HUES6 (cell line): ENCODE measurements at regions not wholly inside any gene's neighbourhood (a gene's known extent, or its start where the extent isn't known, plus 50 kb on each side); places are given as distances from the start of the nearest gene placed in this dataset.

ENCODE experiments used
- H3K27ac ChIP-seq: 2 replicates; pipeline ENCODE4 v1.7.0; 2013; ENCODE audit warnings: low read depth, mild to moderate bottlenecking, low read length, inconsistent platforms
- H3K27me3 ChIP-seq: 2 replicates; pipeline ENCODE4 v1.6.1; 2013; ENCODE audit warnings: low read length; ENCODE audit not compliant: control insufficient read depth, insufficient read depth
- H3K36me3 ChIP-seq: 2 replicates; pipeline ENCODE4 v1.6.1; 2013; ENCODE audit warnings: low read length; ENCODE audit not compliant: control insufficient read depth, insufficient read depth
- H3K4me1 ChIP-seq: 2 replicates; pipeline ENCODE4 v1.6.1; 2013; ENCODE audit warnings: low read length; ENCODE audit not compliant: control insufficient read depth, insufficient read depth
- H3K4me3 ChIP-seq: 2 replicates; pipeline ENCODE4 v1.5.1; 2013; ENCODE audit warnings: low read depth, low read length
- H3K9ac ChIP-seq: one replicate; pipeline ENCODE4 v1.6.1; 2013; ENCODE audit warnings: mild to moderate bottlenecking, low read length
- H3K9me3 ChIP-seq: 2 replicates; pipeline ENCODE4 v1.6.1; 2013; ENCODE audit warnings: low read depth, low read length; ENCODE audit not compliant: control insufficient read depth, insufficient read depth

- Histone ChIP-seq H3K4me1 (no peaks in the 10 kb centered on the region), H3K27ac (no peak overlapping the region), H3K4me3 (no peak overlapping the region), H3K9me3 (no peaks in the 10 kb centered on the region), H3K36me3 (no peaks in the 10 kb centered on the region), H3K27me3 (no peaks in the 10 kb centered on the region), H3K9ac (no peak overlapping the region)
Measured at GRCh38 chr20:11111191-11111590, 437.4 kb upstream of the JAG1 start.

DNA sequence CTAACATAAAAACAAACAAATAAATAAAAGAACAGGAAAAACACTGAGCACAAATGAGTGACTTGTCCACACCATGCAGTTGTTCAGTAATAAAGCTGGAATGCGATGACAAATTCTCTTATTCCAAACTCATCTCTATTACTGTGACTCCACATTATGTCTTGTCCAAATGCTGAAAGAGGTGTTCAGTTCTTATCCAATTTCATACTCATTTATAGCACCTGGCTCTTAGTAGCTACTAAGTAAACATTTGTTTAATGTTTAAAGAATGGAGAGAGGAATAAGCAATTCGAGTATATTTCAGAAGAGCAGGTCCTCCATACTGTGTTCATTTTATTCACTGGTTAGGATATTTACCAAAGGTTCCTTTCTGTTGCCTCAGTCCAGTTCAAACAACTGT, 439.0 kb upstream of the JAG1 start:
- Histone ChIP-seq H3K27ac (no peak overlapping the region), H3K36me3 (no peaks in the 10 kb centered on the region), H3K9ac (no peak overlapping the region), H3K4me3 (no peak overlapping the region), H3K9me3 (no peaks in the 10 kb centered on the region), H3K4me1 (no peaks in the 10 kb centered on the region), H3K27me3 (no peaks in the 10 kb centered on the region)

GRCh38 chr20:11114382-11114781, 440.6 kb upstream of the JAG1 start:
- H3K9ac ChIP-seq = no peak overlapping the region
- H3K4me3 ChIP-seq = no peak overlapping the region

GRCh38 chr20:11117808-11118528, 444.2 kb upstream of the JAG1 start:
- no peaks in the 10 kb centered on the region for H3K36me3 ChIP-seq
- no peaks in the 10 kb centered on the region for H3K4me1 ChIP-seq
- no peak overlapping the region for H3K4me3 ChIP-seq
- H3K27ac ChIP-seq = no peak overlapping the region
- H3K27me3 ChIP-seq = no peaks in the 10 kb centered on the region
- H3K9ac ChIP-seq = no peak overlapping the region
- H3K9me3 ChIP-seq = no peaks in the 10 kb centered on the region

More at GRCh38 chr20:11114382-11114781, 440.6 kb upstream of the JAG1 start:
- H3K36me3 ChIP-seq = no peaks in the 10 kb centered on the region
- no peaks in the 10 kb centered on the region for H3K27me3 ChIP-seq
- no peaks in the 10 kb centered on the region for H3K9me3 ChIP-seq
- H3K27ac ChIP-seq = no peak overlapping the region
- H3K4me1 ChIP-seq = no peaks in the 10 kb centered on the region

DNA sequence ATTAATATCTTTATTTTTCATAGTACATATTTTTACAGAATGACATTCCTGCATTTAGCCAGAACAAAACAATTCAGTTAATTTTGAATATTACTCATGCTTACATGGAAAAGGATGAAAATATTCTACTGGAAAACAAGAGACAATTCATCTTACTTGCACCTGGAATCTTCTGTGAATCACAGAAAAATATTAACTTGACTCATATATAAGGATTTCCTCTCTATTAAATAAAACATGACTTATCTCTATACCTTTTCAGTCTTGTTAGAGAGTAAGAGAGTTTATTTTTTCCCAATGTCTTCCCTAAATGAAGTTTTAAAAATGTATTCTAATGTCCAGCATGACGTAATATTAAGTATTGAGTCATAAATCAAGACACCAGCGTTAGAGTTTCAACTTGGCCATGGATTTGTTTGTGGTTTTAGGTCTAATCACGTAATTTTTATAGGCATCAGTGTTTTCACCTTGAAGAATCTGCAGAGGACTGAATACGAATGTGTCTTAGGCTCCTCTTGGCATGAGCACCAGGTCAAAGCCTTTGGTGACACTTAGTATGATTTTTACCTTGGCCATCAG, 445.1 kb upstream of the JAG1 start:
- H3K36me3 ChIP-seq = no peaks in the 10 kb centered on the region
- H3K9me3 ChIP-seq = no peaks in the 10 kb centered on the region
- no peak overlapping the region for H3K27ac ChIP-seq
- no peak overlapping the region for H3K4me3 ChIP-seq
- no peaks in the 10 kb centered on the region for H3K27me3 ChIP-seq
- no peaks in the 10 kb centered on the region for H3K4me1 ChIP-seq
- H3K9ac ChIP-seq = no peak overlapping the region

GRCh38 chr20:11119573-11119972, 445.8 kb upstream of the JAG1 start:
- no peaks in the 10 kb centered on the region for H3K27me3 ChIP-seq
- no peak overlapping the region for H3K4me3 ChIP-seq
- no peaks in the 10 kb centered on the region for H3K36me3 ChIP-seq
- H3K4me1 ChIP-seq = no peaks in the 10 kb centered on the region
- no peak overlapping the region for H3K27ac ChIP-seq
- H3K9ac ChIP-seq = no peak overlapping the region
- no peaks in the 10 kb centered on the region for H3K9me3 ChIP-seq

- Histone ChIP-seq H3K4me3 (no peak overlapping the region), H3K9me3 (no peaks in the 10 kb centered on the region), H3K4me1 (no peaks in the 10 kb centered on the region), H3K27ac (no peak overlapping the region), H3K27me3 (no peaks in the 10 kb centered on the region), H3K36me3 (no peaks in the 10 kb centered on the region), H3K9ac (no peak overlapping the region)
Measured at GRCh38 chr20:11120431-11120830, 446.6 kb upstream of the JAG1 start.

GRCh38 chr20:11124849-11125505, 451.2 kb upstream of the JAG1 start:
- Histone ChIP-seq H3K36me3 (no peaks in the 10 kb centered on the region), H3K27me3 (no peaks in the 10 kb centered on the region), H3K4me3 (no peak overlapping the region), H3K9me3 (no peaks in the 10 kb centered on the region), H3K4me1 (no peaks in the 10 kb centered on the region), H3K9ac (no peak overlapping the region), H3K27ac (no peak overlapping the region)

- Histone ChIP-seq H3K9ac (no peak overlapping the region), H3K4me1 (no peaks in the 10 kb centered on the region), H3K27me3 (no peaks in the 10 kb centered on the region), H3K36me3 (no peaks in the 10 kb centered on the region), H3K27ac (no peak overlapping the region), H3K4me3 (no peak overlapping the region), H3K9me3 (no peaks in the 10 kb centered on the region)
Measured at GRCh38 chr20:11128220-11128718, 454.5 kb upstream of the JAG1 start.

- H3K4me1 ChIP-seq = no peaks in the 10 kb centered on the region
- H3K36me3 ChIP-seq = no peaks in the 10 kb centered on the region
- no peaks in the 10 kb centered on the region for H3K27me3 ChIP-seq
- H3K9me3 ChIP-seq = no peaks in the 10 kb centered on the region
- no peak overlapping the region for H3K9ac ChIP-seq
- H3K27ac ChIP-seq = no peak overlapping the region
- H3K4me3 ChIP-seq = no peak overlapping the region
Measured at GRCh38 chr20:11128721-11129120, 454.9 kb upstream of the JAG1 start.

DNA sequence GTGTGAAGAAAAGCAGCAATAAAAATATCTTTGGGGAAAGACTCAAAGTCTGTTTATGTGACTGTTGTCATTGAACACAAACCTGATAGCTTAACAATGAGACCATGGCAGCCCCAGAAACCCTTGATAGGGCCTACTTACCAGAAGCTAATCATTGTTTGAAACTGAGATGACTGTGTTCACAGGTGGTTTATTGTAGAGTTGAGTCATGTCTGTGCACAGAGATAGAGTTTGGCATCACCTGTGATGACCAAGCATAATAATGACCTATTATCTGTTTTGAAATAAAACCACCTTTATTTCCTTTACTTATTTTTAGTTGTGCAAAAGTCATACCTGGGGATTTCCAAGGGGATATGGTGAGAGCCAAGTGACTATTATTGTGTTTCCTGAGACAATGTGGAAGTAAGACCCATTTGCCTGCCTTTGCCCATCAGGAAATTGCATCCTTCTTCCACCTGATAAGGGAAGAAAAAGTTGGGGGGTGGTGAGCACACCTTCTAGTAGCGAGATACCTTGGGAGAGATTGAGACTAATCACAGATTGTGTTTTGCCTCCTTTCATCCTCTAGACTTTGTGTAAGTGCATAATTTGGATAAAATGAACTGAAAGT, 456.9 kb upstream of the JAG1 start:
- no peak overlapping the region for H3K9ac ChIP-seq
- no peak overlapping the region for H3K27ac ChIP-seq
- no peaks in the 10 kb centered on the region for H3K27me3 ChIP-seq
- no peaks in the 10 kb centered on the region for H3K4me1 ChIP-seq
- H3K9me3 ChIP-seq = no peaks in the 10 kb centered on the region
- no peaks in the 10 kb centered on the region for H3K36me3 ChIP-seq
- H3K4me3 ChIP-seq = no peak overlapping the region
